Cardiac muscle cell (in vitro differentiated cells and primary cell): ENCODE measurements at regions not wholly inside any gene's neighbourhood (a gene's known extent, or its start where the extent isn't known, plus 50 kb on each side); places are given as distances from the start of the nearest gene placed in this dataset.

Experiments
- DNase-seq, 2 donors: peaks; one replicate each; pipeline versions ENCODE4 v3.0.0 to v3.0.0-alpha.2; 2010 to 2017; ENCODE audit warnings: low read depth in 1 of 2, low spot score in 1 of 2
- H3K27ac ChIP-seq: fragments of 200-600 bp; sonication (generic); 2 replicates; pipeline ENCODE4 v1.5.1; 2016
- H3K27me3 ChIP-seq: fragments of 200-600 bp; sonication (generic); 2 replicates; pipeline ENCODE4 v1.6.0; 2016; ENCODE audit warnings: control low read depth
- H3K36me3 ChIP-seq: fragments of 200-600 bp; sonication (generic); 2 replicates; pipeline ENCODE4 v1.5.1; 2016; ENCODE audit warnings: control low read depth
- H3K4me1 ChIP-seq: fragments of 200-600 bp; sonication (generic); 2 replicates; pipeline ENCODE4 v1.8.1; 2017; ENCODE audit warnings: low read depth, mild to moderate bottlenecking, mixed run types
- H3K4me3 ChIP-seq: fragments of 200-600 bp; sonication (generic); 2 replicates; pipeline ENCODE4 v1.5.1; 2016; ENCODE audit warnings: mild to moderate bottlenecking
- H3K9me3 ChIP-seq: fragments of 200-600 bp; sonication (generic); 2 replicates; pipeline ENCODE4 v1.5.1; 2017; ENCODE audit warnings: low read depth, mild to moderate bottlenecking, control low read depth
- CTCF ChIP-seq: IDR thresholded peaks from 2 replicates; pipeline ENCODE4 v1.5.1; 2012; ENCODE audit warnings: low read depth, mild to moderate bottlenecking, low read length

GRCh38 chr13:90896002-90896401, 451.5 kb upstream of the MIR17HG start:
- no peak for DNase-seq

GRCh38 chr13:90898811-90899210, 448.7 kb upstream of the MIR17HG start:
- Histone ChIP-seq H3K9me3 (no peaks in the 10 kb centered on the region), H3K4me3 (no peak overlapping the region), H3K27ac (no peak overlapping the region), H3K4me1 (no peaks in the 10 kb centered on the region), H3K27me3 (no peaks in the 10 kb centered on the region), H3K36me3 (no peaks in the 10 kb centered on the region)
- TF ChIP-seq CTCF, result no peak
- no peak for DNase-seq

More at GRCh38 chr13:90896002-90896401, 451.5 kb upstream of the MIR17HG start:
- Histone ChIP-seq H3K36me3 (no peaks in the 10 kb centered on the region), H3K9me3 (no peaks in the 10 kb centered on the region), H3K27ac (no peak overlapping the region), H3K4me3 (no peak overlapping the region), H3K27me3 (no peaks in the 10 kb centered on the region), H3K4me1 (no peaks in the 10 kb centered on the region)
- TF ChIP-seq CTCF, result no peak

GRCh38 chr13:90899416-90899815, 448.1 kb upstream of the MIR17HG start:
- no peak for DNase-seq
- Histone ChIP-seq H3K36me3 (no peaks in the 10 kb centered on the region), H3K4me3 (no peak overlapping the region), H3K4me1 (no peaks in the 10 kb centered on the region), H3K27ac (no peak overlapping the region), H3K9me3 (no peaks in the 10 kb centered on the region), H3K27me3 (no peaks in the 10 kb centered on the region)
- no peak for TF ChIP-seq CTCF

GRCh38 chr13:90902255-90902654, 445.2 kb upstream of the MIR17HG start:
- H3K9me3 ChIP-seq, result no peaks in the 10 kb centered on the region
- TF ChIP-seq CTCF, result no peak
- H3K27ac ChIP-seq, result no peak overlapping the region
- no peaks in the 10 kb centered on the region for H3K27me3 ChIP-seq
- no peak overlapping the region for H3K4me3 ChIP-seq
- H3K36me3 ChIP-seq, result no peaks in the 10 kb centered on the region
- no peaks in the 10 kb centered on the region for H3K4me1 ChIP-seq
- no peak for DNase-seq

- H3K4me3 ChIP-seq, result no peak overlapping the region
- H3K27ac ChIP-seq, result no peak overlapping the region
- no peaks in the 10 kb centered on the region for H3K36me3 ChIP-seq
- no peak for DNase-seq
- H3K9me3 ChIP-seq, result no peaks in the 10 kb centered on the region
- no peaks in the 10 kb centered on the region for H3K4me1 ChIP-seq
- H3K27me3 ChIP-seq, result no peaks in the 10 kb centered on the region
- TF ChIP-seq CTCF, result no peak
Observed at GRCh38 chr13:90906554-90906953, 440.9 kb upstream of the MIR17HG start.

GRCh38 chr13:90908792-90909191, 438.7 kb upstream of the MIR17HG start:
- Histone ChIP-seq H3K4me1 (no peaks in the 10 kb centered on the region), H3K4me3 (no peak overlapping the region), H3K27me3 (no peaks in the 10 kb centered on the region), H3K9me3 (no peaks in the 10 kb centered on the region), H3K27ac (no peak overlapping the region), H3K36me3 (no peaks in the 10 kb centered on the region)
- DNase-seq, result no peak
- no peak for TF ChIP-seq CTCF
